ENCODE measurements at regions not wholly inside any gene's neighbourhood (a gene's known extent, or its start where the extent isn't known, plus 50 kb on each side); places are given as distances from the start of the nearest gene placed in this dataset.

DNA sequence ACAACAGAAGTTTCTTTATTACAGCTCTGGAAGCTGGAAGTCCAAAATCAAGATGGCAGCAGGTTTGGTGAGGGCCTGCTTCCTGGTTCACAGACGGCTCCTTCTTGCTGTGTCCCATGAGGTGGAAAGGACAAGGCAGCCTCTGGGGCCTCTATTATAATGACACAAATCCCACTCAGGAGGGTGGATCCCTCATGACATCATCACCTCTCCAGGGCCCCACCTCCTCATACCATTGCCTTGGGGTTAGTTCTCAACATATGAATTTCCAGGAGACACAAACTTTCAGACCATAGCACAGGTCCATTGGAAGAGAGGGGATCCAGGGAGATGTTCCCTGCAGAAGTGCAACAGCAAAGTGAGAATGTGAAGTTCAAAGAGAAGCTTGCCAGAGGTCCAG, 202.8 kb downstream of the TFCP2L1 start (continued):
- TF ChIP-seq, protein P1, sequence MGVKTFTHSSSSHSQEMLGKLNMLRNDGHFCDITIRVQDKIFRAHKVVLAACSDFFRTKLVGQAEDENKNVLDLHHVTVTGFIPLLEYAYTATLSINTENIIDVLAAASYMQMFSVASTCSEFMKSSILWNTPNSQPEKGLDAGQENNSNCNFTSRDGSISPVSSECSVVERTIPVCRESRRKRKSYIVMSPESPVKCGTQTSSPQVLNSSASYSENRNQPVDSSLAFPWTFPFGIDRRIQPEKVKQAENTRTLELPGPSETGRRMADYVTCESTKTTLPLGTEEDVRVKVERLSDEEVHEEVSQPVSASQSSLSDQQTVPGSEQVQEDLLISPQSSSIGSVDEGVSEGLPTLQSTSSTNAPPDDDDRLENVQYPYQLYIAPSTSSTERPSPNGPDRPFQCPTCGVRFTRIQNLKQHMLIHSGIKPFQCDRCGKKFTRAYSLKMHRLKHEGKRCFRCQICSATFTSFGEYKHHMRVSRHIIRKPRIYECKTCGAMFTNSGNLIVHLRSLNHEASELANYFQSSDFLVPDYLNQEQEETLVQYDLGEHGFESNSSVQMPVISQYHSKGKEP (CRISPR knock-in tag; IDR thresholded peaks at IDR 0.05), result no peak
- TF ChIP-seq, protein P2, sequence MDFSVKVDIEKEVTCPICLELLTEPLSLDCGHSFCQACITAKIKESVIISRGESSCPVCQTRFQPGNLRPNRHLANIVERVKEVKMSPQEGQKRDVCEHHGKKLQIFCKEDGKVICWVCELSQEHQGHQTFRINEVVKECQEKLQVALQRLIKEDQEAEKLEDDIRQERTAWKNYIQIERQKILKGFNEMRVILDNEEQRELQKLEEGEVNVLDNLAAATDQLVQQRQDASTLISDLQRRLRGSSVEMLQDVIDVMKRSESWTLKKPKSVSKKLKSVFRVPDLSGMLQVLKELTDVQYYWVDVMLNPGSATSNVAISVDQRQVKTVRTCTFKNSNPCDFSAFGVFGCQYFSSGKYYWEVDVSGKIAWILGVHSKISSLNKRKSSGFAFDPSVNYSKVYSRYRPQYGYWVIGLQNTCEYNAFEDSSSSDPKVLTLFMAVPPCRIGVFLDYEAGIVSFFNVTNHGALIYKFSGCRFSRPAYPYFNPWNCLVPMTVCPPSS (IDR thresholded peaks at IDR 0.05), result no peak
- TF ChIP-seq, protein P3, sequence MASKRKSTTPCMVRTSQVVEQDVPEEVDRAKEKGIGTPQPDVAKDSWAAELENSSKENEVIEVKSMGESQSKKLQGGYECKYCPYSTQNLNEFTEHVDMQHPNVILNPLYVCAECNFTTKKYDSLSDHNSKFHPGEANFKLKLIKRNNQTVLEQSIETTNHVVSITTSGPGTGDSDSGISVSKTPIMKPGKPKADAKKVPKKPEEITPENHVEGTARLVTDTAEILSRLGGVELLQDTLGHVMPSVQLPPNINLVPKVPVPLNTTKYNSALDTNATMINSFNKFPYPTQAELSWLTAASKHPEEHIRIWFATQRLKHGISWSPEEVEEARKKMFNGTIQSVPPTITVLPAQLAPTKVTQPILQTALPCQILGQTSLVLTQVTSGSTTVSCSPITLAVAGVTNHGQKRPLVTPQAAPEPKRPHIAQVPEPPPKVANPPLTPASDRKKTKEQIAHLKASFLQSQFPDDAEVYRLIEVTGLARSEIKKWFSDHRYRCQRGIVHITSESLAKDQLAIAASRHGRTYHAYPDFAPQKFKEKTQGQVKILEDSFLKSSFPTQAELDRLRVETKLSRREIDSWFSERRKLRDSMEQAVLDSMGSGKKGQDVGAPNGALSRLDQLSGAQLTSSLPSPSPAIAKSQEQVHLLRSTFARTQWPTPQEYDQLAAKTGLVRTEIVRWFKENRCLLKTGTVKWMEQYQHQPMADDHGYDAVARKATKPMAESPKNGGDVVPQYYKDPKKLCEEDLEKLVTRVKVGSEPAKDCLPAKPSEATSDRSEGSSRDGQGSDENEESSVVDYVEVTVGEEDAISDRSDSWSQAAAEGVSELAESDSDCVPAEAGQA (IDR thresholded peaks at IDR 0.05; ENCODE audit: low read depth), result no peak
- TF ChIP-seq, protein P3 (CRISPR knock-in tag; IDR thresholded peaks at IDR 0.05; ENCODE audit: borderline replicate concordance), result no peak
- TF ChIP-seq SNAI1 (CRISPR knock-in tag; IDR thresholded peaks at IDR 0.05; ENCODE audit: borderline replicate concordance) (no peak), ATF7 (IDR thresholded peaks at IDR 0.05) (peak; percentile 45; the same call in 1 of the 2 replicates), ATF7 (CRISPR knock-in tag; IDR thresholded peaks at IDR 0.05) (no peak)
- TF ChIP-seq, protein P4, sequence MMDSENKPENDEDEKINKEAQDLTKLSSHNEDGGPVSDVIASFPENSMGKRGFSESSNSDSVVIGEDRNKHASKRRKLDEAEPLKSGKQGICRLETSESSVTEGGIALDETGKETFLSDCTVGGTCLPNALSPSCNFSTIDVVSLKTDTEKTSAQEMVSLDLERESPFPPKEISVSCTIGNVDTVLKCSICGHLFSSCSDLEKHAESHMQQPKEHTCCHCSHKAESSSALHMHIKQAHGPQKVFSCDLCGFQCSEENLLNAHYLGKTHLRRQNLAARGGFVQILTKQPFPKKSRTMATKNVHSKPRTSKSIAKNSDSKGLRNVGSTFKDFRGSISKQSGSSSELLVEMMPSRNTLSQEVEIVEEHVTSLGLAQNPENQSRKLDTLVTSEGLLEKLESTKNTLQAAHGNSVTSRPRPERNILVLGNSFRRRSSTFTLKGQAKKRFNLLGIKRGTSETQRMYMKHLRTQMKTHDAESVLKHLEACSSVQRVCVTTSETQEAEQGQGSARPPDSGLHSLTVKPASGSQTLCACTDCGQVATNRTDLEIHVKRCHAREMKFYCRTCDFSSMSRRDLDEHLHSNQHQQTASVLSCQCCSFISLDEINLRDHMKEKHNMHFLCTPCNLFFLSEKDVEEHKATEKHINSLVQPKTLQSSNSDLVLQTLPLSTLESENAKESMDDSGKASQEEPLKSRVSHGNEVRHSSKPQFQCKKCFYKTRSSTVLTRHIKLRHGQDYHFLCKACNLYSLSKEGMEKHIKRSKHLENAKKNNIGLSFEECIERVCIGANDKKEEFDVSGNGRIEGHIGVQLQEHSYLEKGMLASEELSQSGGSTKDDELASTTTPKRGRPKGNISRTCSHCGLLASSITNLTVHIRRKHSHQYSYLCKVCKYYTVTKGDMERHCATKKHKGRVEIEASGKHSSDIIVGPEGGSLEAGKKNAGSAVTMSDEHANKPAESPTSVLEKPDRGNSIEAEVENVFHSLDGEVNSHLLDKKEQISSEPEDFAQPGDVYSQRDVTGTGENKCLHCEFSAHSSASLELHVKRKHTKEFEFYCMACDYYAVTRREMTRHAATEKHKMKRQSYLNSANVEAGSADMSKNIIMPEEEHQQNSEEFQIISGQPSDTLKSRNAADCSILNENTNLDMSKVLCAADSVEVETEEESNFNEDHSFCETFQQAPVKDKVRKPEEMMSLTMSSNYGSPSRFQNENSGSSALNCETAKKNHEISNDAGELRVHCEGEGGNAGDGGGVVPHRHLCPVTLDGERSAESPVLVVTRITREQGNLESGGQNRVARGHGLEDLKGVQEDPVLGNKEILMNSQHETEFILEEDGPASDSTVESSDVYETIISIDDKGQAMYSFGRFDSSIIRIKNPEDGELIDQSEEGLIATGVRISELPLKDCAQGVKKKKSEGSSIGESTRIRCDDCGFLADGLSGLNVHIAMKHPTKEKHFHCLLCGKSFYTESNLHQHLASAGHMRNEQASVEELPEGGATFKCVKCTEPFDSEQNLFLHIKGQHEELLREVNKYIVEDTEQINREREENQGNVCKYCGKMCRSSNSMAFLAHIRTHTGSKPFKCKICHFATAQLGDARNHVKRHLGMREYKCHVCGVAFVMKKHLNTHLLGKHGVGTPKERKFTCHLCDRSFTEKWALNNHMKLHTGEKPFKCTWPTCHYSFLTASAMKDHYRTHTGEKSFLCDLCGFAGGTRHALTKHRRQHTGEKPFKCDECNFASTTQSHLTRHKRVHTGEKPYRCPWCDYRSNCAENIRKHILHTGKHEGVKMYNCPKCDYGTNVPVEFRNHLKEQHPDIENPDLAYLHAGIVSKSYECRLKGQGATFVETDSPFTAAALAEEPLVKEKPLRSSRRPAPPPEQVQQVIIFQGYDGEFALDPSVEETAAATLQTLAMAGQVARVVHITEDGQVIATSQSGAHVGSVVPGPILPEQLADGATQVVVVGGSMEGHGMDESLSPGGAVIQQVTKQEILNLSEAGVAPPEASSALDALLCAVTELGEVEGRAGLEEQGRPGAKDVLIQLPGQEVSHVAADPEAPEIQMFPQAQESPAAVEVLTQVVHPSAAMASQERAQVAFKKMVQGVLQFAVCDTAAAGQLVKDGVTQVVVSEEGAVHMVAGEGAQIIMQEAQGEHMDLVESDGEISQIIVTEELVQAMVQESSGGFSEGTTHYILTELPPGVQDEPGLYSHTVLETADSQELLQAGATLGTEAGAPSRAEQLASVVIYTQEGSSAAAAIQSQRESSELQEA (CRISPR knock-in tag; IDR thresholded peaks at IDR 0.05; ENCODE audit: not compliant biosample characterization), result no peak

Measured in HepG2 (cell line).